ENCODE measurements at regions not wholly inside any gene's neighbourhood (a gene's known extent, or its start where the extent isn't known, plus 50 kb on each side); places are given as distances from the start of the nearest gene placed in this dataset.

- no peak for TF ChIP-seq BCL11A (IDR thresholded peaks at IDR 0.05; ENCODE audit: low read depth in 2 of 2, low read length in 2 of 2)
- TF ChIP-seq NRF1 (IDR thresholded peaks at IDR 0.05; ENCODE audit: low read depth, low read length), result no peak
- no peak for TF ChIP-seq POU5F1 (IDR thresholded peaks at IDR 0.05; ENCODE audit: low read depth, low read length)
- no peak for TF ChIP-seq SIRT6 (IDR thresholded peaks at IDR 0.05; ENCODE audit: low read length)
- no peak for TF ChIP-seq CTCF (IDR thresholded peaks at IDR 0.05; ENCODE audit: control extremely low read depth in 1 of 3, insufficient read depth in 1 of 3, low read depth in 1 of 3, low read length in 3 of 3)
These were observed 96.8 kb downstream of the TENT5A start (continued) for GRCh38 chr6:81655696-81656095.

All from H1 (cell line).